Uterus (tissue), 3 donors: ENCODE measurements at regions not wholly inside any gene's neighbourhood (a gene's known extent, or its start where the extent isn't known, plus 50 kb on each side); places are given as distances from the start of the nearest gene placed in this dataset.
A peak's percentile ranks its signal among the peaks of the same experiment; 100 is the strongest.

Experiments
- DNase-seq, 2 donors: peaks; one replicate each; pipeline ENCODE4 v3.0.0-alpha.2; 2019 to 2020
- H3K27ac ChIP-seq, 2 donors: fragments of 200-600 bp; sonication (generic); 1 replicate in 1 of 2; 2 replicates in 1 of 2; pipeline ENCODE4 v1.5.1; 2016 to 2018
- H3K27me3 ChIP-seq, 2 donors: fragments of 200-600 bp; sonication (generic); one replicate each; pipeline ENCODE4 v1.5.1; 2018 to 2019; ENCODE audit warnings: control low read depth in 1 of 2
- H3K36me3 ChIP-seq, 2 donors: fragments of 200-600 bp; sonication (generic); one replicate each; pipeline ENCODE4 v1.5.1; 2019; ENCODE audit warnings: control low read depth in 1 of 2
- H3K4me1 ChIP-seq, 2 donors: fragments of 200-600 bp; sonication (generic); one replicate each; pipeline ENCODE4 v1.5.1; 2018 to 2019; ENCODE audit warnings: control low read depth in 1 of 2
- H3K4me3 ChIP-seq, 2 donors: fragments of 200-600 bp; sonication (generic); 1 replicate in 1 of 2; 2 replicates in 1 of 2; pipeline ENCODE4 v1.5.1; 2018 to 2019; ENCODE audit warnings: mild to moderate bottlenecking in 1 of 2
- H3K9me3 ChIP-seq, 2 donors: fragments of 200-600 bp; sonication (generic); one replicate each; pipeline ENCODE4 v1.5.1; 2019; ENCODE audit warnings: control low read depth in 1 of 2
- CTCF ChIP-seq, 4 experiments: fragments of 200-600 bp in 2 of 4; fragments of 450-650 bp in 2 of 4; sonication (generic) in 2 of 4; IDR thresholded peaks; one replicate each; pipeline ENCODE4 v1.5.1; 2016 to 2019; ENCODE audit warnings: antibody characterized with exemption in 4 of 4, mild to moderate bottlenecking in 2 of 4, moderate library complexity in 1 of 4
- POLR2A ChIP-seq, 2 donors: fragments of 450-650 bp; IDR thresholded peaks; one replicate each; pipeline ENCODE4 v1.6.1; 2016; ENCODE audit warnings: antibody characterized with exemption in 2 of 2, mild to moderate bottlenecking in 1 of 2, moderate library complexity in 1 of 2
- intact Hi-C: fragments of 100-400 bp; cut with DNase I; formaldehyde crosslinking; loops from one replicate; pipeline ENCODE4 v1.15.1; 2023; ENCODE audit warnings: low total_unique reads
- donor health status: DM: yes; HTN: yes; CAD: no.

- H3K4me3 ChIP-seq = no peak overlapping the region
- DNase-seq = peak in 1 of 2 donors; percentile 14
- H3K4me1 ChIP-seq = peaks cover 3 to 7% of the 10 kb centered on the region in 2 donors
- TF ChIP-seq POLR2A (IDR thresholded peaks at IDR 0.05) = no peak
- TF ChIP-seq CTCF (IDR thresholded peaks at IDR 0.05) = no peak
- H3K27ac ChIP-seq = peak overlapping the region; percentile 31 to 60
- intact Hi-C loops = no loop called here
- H3K9me3 ChIP-seq = no peaks in the 10 kb centered on the region
- no peaks in the 10 kb centered on the region for H3K27me3 ChIP-seq
- no peaks in the 10 kb centered on the region for H3K36me3 ChIP-seq
Observed at GRCh38 chr14:101118746-101119591, 215.4 kb upstream of the RTL1 start.

- H3K27me3 ChIP-seq = no peaks in the 10 kb centered on the region
- peak overlapping the region; percentile 14 to 60 for H3K27ac ChIP-seq
- no peaks in the 10 kb centered on the region for H3K9me3 ChIP-seq
- TF ChIP-seq CTCF (IDR thresholded peaks at IDR 0.05) (no peak), POLR2A (IDR thresholded peaks at IDR 0.05) (no peak)
- no peak overlapping the region for H3K4me3 ChIP-seq
- peak; percentile 14 to 16 for DNase-seq
- intact Hi-C loops = no loop called here
- H3K36me3 ChIP-seq = no peaks in the 10 kb centered on the region
- H3K4me1 ChIP-seq = peaks cover 3 to 7% of the 10 kb centered on the region in 2 donors
Observed at GRCh38 chr14:101119830-101120571, 216.5 kb upstream of the RTL1 start.

GRCh38 chr14:101120641-101121507, 217.4 kb upstream of the RTL1 start:
- peak; percentile 11 to 16 for DNase-seq
- Histone ChIP-seq H3K36me3 (no peaks in the 10 kb centered on the region), H3K27me3 (no peaks in the 10 kb centered on the region), H3K27ac (peak overlapping the region; percentile 14 to 60), H3K4me3 (no peak overlapping the region), H3K9me3 (no peaks in the 10 kb centered on the region), H3K4me1 (peaks cover 3 to 7% of the 10 kb centered on the region in 2 donors)
- intact Hi-C loops = no loop called here
- TF ChIP-seq POLR2A (IDR thresholded peaks at IDR 0.05) = no peak
- TF ChIP-seq CTCF (IDR thresholded peaks at IDR 0.05) = no peak

- H3K9me3 ChIP-seq = no peaks in the 10 kb centered on the region
- intact Hi-C loops = no loop called here
- H3K4me1 ChIP-seq = peaks cover 3 to 7% of the 10 kb centered on the region in 2 donors
- H3K36me3 ChIP-seq = no peaks in the 10 kb centered on the region
- TF ChIP-seq CTCF (IDR thresholded peaks at IDR 0.05) = no peak
- TF ChIP-seq POLR2A (IDR thresholded peaks at IDR 0.05) = no peak
- peak in 1 of 2 donors; percentile 6 for DNase-seq
- no peak overlapping the region for H3K4me3 ChIP-seq
- H3K27ac ChIP-seq = no peak overlapping the region
- no peaks in the 10 kb centered on the region for H3K27me3 ChIP-seq
Observed at GRCh38 chr14:101121508-101122139, 218.1 kb upstream of the RTL1 start.
